Body of pancreas (tissue), 4 donors: ENCODE measurements at regions not wholly inside any gene's neighbourhood (a gene's known extent, or its start where the extent isn't known, plus 50 kb on each side); places are given as distances from the start of the nearest gene placed in this dataset.

Source experiments
- POLR2A ChIP-seq, 3 donors: fragments of 450-650 bp; IDR thresholded peaks; one replicate each; pipeline ENCODE4 v1.6.1; 2016; ENCODE audit warnings: antibody characterized with exemption in 3 of 3, mild to moderate bottlenecking in 2 of 3
- TF ChIP-seq, protein P1 (sequence below), 7 experiments: fragments of 450-650 bp in 4 of 7; fragments of 200-600 bp in 3 of 7; sonication (generic) in 3 of 7; IDR thresholded peaks; one replicate each; pipeline ENCODE4 v1.5.1; 2016 to 2019; ENCODE audit warnings: antibody characterized with exemption in 7 of 7

- TF ChIP-seq, protein P1, sequence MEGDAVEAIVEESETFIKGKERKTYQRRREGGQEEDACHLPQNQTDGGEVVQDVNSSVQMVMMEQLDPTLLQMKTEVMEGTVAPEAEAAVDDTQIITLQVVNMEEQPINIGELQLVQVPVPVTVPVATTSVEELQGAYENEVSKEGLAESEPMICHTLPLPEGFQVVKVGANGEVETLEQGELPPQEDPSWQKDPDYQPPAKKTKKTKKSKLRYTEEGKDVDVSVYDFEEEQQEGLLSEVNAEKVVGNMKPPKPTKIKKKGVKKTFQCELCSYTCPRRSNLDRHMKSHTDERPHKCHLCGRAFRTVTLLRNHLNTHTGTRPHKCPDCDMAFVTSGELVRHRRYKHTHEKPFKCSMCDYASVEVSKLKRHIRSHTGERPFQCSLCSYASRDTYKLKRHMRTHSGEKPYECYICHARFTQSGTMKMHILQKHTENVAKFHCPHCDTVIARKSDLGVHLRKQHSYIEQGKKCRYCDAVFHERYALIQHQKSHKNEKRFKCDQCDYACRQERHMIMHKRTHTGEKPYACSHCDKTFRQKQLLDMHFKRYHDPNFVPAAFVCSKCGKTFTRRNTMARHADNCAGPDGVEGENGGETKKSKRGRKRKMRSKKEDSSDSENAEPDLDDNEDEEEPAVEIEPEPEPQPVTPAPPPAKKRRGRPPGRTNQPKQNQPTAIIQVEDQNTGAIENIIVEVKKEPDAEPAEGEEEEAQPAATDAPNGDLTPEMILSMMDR (IDR thresholded peaks at IDR 0.05) = no peak
- no peak for TF ChIP-seq POLR2A (IDR thresholded peaks at IDR 0.05)
Observed at GRCh38 chr2:4012197-4012596, 308.8 kb downstream of the DCDC2C start.
